B cell (primary cell): ENCODE measurements at regions not wholly inside any gene's neighbourhood (a gene's known extent, or its start where the extent isn't known, plus 50 kb on each side); places are given as distances from the start of the nearest gene placed in this dataset.

ENCODE experiments used
- ATAC-seq: fragments of 200-7000 bp; cut with Tn5 transposase; one replicate; pipeline ENCODE4 v1.10.0; 2021; ENCODE audit warnings: low read depth, mild to moderate bottlenecking, moderate number of reproducible peaks, moderate library complexity
- CTCF ChIA-PET: fragments of 350-600 bp; sonication (Branson Sonifier 250); formaldehyde crosslinking; loops from one replicate; lab custom pipeline; 2021; ENCODE audit warnings: antibody characterized with exemption, inconsistent platforms; lab: Charles Lee
- POLR2A ChIA-PET: fragments of 350-600 bp; sonication (Branson Sonifier 250); formaldehyde crosslinking; loops from one replicate; lab custom pipeline; 2021; ENCODE audit warnings: antibody characterized with exemption; lab: Charles Lee
- DNase-seq: peaks from one replicate; pipeline ENCODE4 v3.0.0; 2013
- H2AFZ ChIP-seq: 2 replicates; pipeline ENCODE4 v1.6.1; 2012; ENCODE audit warnings: mild to moderate bottlenecking, low read depth, low read length; ENCODE audit not compliant: insufficient read depth, poor library complexity, severe bottlenecking
- H3K27ac ChIP-seq, 2 donors: 1 replicate in 1 of 2; 2 replicates in 1 of 2; pipeline ENCODE4 v1.5.1; 2012 to 2013; ENCODE audit warnings: low read length in 2 of 2, mild to moderate bottlenecking in 2 of 2, moderate library complexity in 1 of 2
- H3K27me3 ChIP-seq, 4 experiments: fragments of 200-600 bp in 1 of 4; sonication (generic) in 1 of 4; replicated peaks in 1 of 4; 1 replicate in 2 of 4; 2 replicates in 2 of 4; pipeline versions ENCODE4 v1.6.1 to v1.7.0; 2013 to 2016; ENCODE audit warnings: low read length in 3 of 4, mild to moderate bottlenecking in 2 of 4, mixed read lengths in 1 of 4, moderate library complexity in 1 of 4; ENCODE audit not compliant: insufficient read depth in 4 of 4, control insufficient read depth in 3 of 4; ENCODE audit errors: control extremely low read depth in 1 of 4
- H3K36me3 ChIP-seq, 2 experiments: replicated peaks in 1 of 2; 1 replicate in 1 of 2; 2 replicates in 1 of 2; pipeline versions ENCODE4 v1.6.1 to v1.7.1; 2013; ENCODE audit warnings: low read length in 1 of 2; ENCODE audit not compliant: insufficient read depth in 2 of 2, control insufficient read depth in 1 of 2; ENCODE audit errors: control extremely low read depth in 1 of 2, extremely low read depth in 1 of 2
- H3K4me1 ChIP-seq, 2 donors: fragments of 200-600 bp in 1 of 2; sonication (generic) in 1 of 2; 1 replicate in 1 of 2; 2 replicates in 1 of 2; pipeline versions ENCODE4 v1.5.1 to v1.6.1; 2013 to 2017; ENCODE audit warnings: low read length in 2 of 2; ENCODE audit not compliant: control insufficient read depth in 2 of 2, insufficient read depth in 2 of 2
- H3K4me2 ChIP-seq: replicated peaks from 2 replicates; pipeline ENCODE3; 2012; ENCODE audit warnings: mild to moderate bottlenecking, low read depth, low read length; ENCODE audit not compliant: poor library complexity, severe bottlenecking
- H3K4me3 ChIP-seq, 5 experiments: fragments of 200-600 bp in 1 of 5; sonication (generic) in 1 of 5; 1 replicate in 3 of 5; 2 replicates in 2 of 5; pipeline versions ENCODE4 v1.5.1 to v1.7.0; 2011 to 2016; ENCODE audit warnings: low read length in 4 of 5, mild to moderate bottlenecking in 4 of 5, low read depth in 2 of 5, control low read depth in 1 of 5, moderate library complexity in 1 of 5; ENCODE audit not compliant: insufficient read depth in 1 of 5; ENCODE audit errors: control extremely low read depth in 1 of 5, extremely low read depth in 1 of 5
- H3K79me2 ChIP-seq: fragments of 200-600 bp; sonication (generic); one replicate; pipeline ENCODE4 v1.6.0; 2016; ENCODE audit warnings: low read length; ENCODE audit not compliant: control insufficient read depth, insufficient read depth
- H3K9ac ChIP-seq: fragments of 200-600 bp; sonication (generic); 2 replicates; pipeline ENCODE4 v1.6.1; 2017; ENCODE audit warnings: mild to moderate bottlenecking, low read length, moderate library complexity
- H3K9me3 ChIP-seq, 3 donors: one replicate each; pipeline versions ENCODE4 v1.6.1 to v1.7.1; 2013; ENCODE audit warnings: low read length in 2 of 3; ENCODE audit not compliant: control insufficient read depth in 2 of 3, insufficient read depth in 1 of 3; ENCODE audit errors: control extremely low read depth in 1 of 3
- H4K20me1 ChIP-seq: 2 replicates; pipeline ENCODE4 v1.6.0; 2012; ENCODE audit warnings: mild to moderate bottlenecking, low read length; ENCODE audit not compliant: insufficient read depth, control insufficient read depth, poor library complexity, severe bottlenecking
- H3K27ac Mint-ChIP-seq: one replicate; pipeline ENCODE4 v1.8.0; 2021; ENCODE audit warnings: mixed read lengths
- H3K27me3 Mint-ChIP-seq: one replicate; pipeline ENCODE4 v1.8.0; 2021; ENCODE audit warnings: mixed read lengths
- H3K4me1 Mint-ChIP-seq: one replicate; pipeline ENCODE4 v1.8.0; 2021; ENCODE audit warnings: mixed read lengths
- H3K4me3 Mint-ChIP-seq: one replicate; pipeline ENCODE4 v1.8.0; 2021; ENCODE audit warnings: mixed read lengths
- H3K9me3 Mint-ChIP-seq: one replicate; pipeline ENCODE4 v1.8.0; 2022; ENCODE audit warnings: mixed read lengths; ENCODE audit not compliant: insufficient read depth
- EZH2 ChIP-seq: IDR thresholded peaks from 2 replicates; pipeline ENCODE4 v1.6.1; 2012; ENCODE audit warnings: borderline replicate concordance, low read depth, mild to moderate bottlenecking, moderate library complexity, low read length; ENCODE audit not compliant: insufficient read depth, poor library complexity, severe bottlenecking
- WGBS: methylation state at CpG from one replicate; pipeline ENCODE4 v1.1.5; 2013; ENCODE audit warnings: missing lambda C conversion rate; ENCODE audit not compliant: insufficient coverage; 5-methylcytosine and 5-hydroxymethylcytosine counted together
- intact Hi-C: fragments of 100-400 bp; cut with micrococcal nuclease; formaldehyde crosslinking; loops from one replicate; pipeline ENCODE4 v1.10.0; 2022
- TF ChIP-seq, protein P1 (sequence below): fragments of 200-600 bp; IDR thresholded peaks from one replicate; pipeline ENCODE4 v1.8.0; 2022; ENCODE audit warnings: antibody characterized with exemption, mild to moderate bottlenecking

DNA sequence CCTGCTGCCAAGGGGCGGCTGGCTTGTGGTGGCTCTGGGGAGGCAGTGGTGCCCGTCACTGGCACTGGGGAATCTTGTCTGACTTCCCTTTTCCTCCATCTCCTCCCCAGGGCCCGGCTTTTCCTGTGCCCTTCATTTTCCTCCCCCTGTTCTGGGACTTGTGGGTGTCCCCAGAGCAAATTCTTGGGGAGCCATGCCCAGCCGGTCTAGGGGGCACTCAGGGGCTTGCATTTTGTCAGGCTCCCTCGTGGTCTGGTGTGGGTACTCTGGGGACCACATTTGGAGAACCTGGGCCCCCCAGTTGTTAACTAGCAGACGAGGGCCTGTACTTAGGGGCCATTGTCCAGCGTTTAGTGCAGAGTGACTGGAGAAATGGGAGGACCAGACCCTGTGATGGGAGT is 105.2 kb upstream of the IER5L start:
- ChIA-PET CTCF (no interaction called here), POLR2A (no interaction called here)
- H3K4me3 ChIP-seq, result no peak overlapping the region
- no peaks in the 10 kb centered on the region for H4K20me1 ChIP-seq
- 39% methylated on average over 5 of the region's 7 CpGs for WGBS
- H3K36me3 ChIP-seq, result no peaks in the 10 kb centered on the region
- H3K4me3 Mint-ChIP-seq, result no peak overlapping the region
- peaks cover 0 to 5% (median 0%) of the 10 kb centered on the region in 4 experiments for H3K27me3 ChIP-seq
- H3K9ac ChIP-seq, result no peak overlapping the region
- ATAC-seq (no peak), DNase-seq (no peak)
- H3K27ac ChIP-seq, result no peak overlapping the region
- H3K4me1 Mint-ChIP-seq, result no peaks in the 10 kb centered on the region
- no peak overlapping the region for H3K27ac Mint-ChIP-seq
- no peak for TF ChIP-seq EZH2
- TF ChIP-seq, protein P1, sequence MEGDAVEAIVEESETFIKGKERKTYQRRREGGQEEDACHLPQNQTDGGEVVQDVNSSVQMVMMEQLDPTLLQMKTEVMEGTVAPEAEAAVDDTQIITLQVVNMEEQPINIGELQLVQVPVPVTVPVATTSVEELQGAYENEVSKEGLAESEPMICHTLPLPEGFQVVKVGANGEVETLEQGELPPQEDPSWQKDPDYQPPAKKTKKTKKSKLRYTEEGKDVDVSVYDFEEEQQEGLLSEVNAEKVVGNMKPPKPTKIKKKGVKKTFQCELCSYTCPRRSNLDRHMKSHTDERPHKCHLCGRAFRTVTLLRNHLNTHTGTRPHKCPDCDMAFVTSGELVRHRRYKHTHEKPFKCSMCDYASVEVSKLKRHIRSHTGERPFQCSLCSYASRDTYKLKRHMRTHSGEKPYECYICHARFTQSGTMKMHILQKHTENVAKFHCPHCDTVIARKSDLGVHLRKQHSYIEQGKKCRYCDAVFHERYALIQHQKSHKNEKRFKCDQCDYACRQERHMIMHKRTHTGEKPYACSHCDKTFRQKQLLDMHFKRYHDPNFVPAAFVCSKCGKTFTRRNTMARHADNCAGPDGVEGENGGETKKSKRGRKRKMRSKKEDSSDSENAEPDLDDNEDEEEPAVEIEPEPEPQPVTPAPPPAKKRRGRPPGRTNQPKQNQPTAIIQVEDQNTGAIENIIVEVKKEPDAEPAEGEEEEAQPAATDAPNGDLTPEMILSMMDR, result no peak
- intact Hi-C loops, result no loop called here
- no peaks in the 10 kb centered on the region for H3K79me2 ChIP-seq
- peaks cover 5% of the 10 kb centered on the region for H3K27me3 Mint-ChIP-seq
- no peaks in the 10 kb centered on the region for H3K9me3 ChIP-seq
- no peak overlapping the region for H2AFZ ChIP-seq
- no peak overlapping the region for H3K4me2 ChIP-seq
- H3K9me3 Mint-ChIP-seq, result no peaks in the 10 kb centered on the region
- no peaks in the 10 kb centered on the region for H3K4me1 ChIP-seq

DNA sequence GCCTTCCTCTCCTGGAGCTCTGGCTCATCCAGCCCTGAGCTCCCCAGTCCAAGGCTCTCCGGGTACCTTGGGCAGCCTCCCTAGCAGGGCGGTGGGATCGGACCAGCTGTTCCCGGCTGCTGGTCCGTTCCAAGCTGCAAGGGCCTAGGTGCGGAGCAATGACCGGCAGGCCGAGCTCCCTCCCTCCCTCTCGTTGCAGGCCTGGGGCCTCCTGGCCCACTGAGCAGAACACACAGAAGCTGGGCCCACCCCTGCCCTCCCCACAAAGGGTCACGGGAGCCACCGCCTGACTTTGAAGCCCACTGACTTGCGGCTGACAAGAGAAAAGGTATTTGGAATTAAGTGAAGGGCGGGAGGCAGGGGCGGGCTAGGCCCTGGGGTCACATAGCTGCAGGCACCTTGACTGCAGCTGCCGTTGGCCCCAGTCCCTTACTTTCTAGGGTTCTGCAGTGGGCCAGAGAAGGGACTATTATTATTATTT is 104.7 kb upstream of the IER5L start:
- Mint-ChIP-seq H3K4me1 (no peaks in the 10 kb centered on the region), H3K9me3 (no peaks in the 10 kb centered on the region), H3K27me3 (peaks cover 7% of the 10 kb centered on the region), H3K27ac (no peak overlapping the region), H3K4me3 (no peak overlapping the region)
- WGBS, result 78% methylated on average over 12 of the region's 15 CpGs
- H3K27me3 ChIP-seq, result peaks cover 0 to 9% (median 0%) of the 10 kb centered on the region in 4 experiments
- ChIA-PET CTCF (no interaction called here), POLR2A (no interaction called here)
- H3K79me2 ChIP-seq, result no peaks in the 10 kb centered on the region
- no peak for TF ChIP-seq EZH2
- TF ChIP-seq, protein P1, result no peak
- no peak overlapping the region for H2AFZ ChIP-seq
- no peaks in the 10 kb centered on the region for H3K4me1 ChIP-seq
- no peak overlapping the region for H3K27ac ChIP-seq
- H3K9ac ChIP-seq, result no peak overlapping the region
- DNase-seq (no peak), ATAC-seq (no peak)
- no peaks in the 10 kb centered on the region for H3K36me3 ChIP-seq
- no peaks in the 10 kb centered on the region for H4K20me1 ChIP-seq
- intact Hi-C loops, result no loop called here
- peak overlapping the region in 1 of 5 experiments; percentile 28 for H3K4me3 ChIP-seq
- no peak overlapping the region for H3K4me2 ChIP-seq
- H3K9me3 ChIP-seq, result no peaks in the 10 kb centered on the region
